Lower leg skin (tissue), 3 donors: ENCODE measurements at regions not wholly inside any gene's neighbourhood (a gene's known extent, or its start where the extent isn't known, plus 50 kb on each side); places are given as distances from the start of the nearest gene placed in this dataset.

Experiments
- POLR2A ChIP-seq, 2 donors: fragments of 450-650 bp; IDR thresholded peaks; one replicate each; pipeline ENCODE4 v1.6.1; 2016 to 2017; ENCODE audit warnings: antibody characterized with exemption in 2 of 2, mild to moderate bottlenecking in 1 of 2, moderate library complexity in 1 of 2
- TF ChIP-seq, protein P1 (sequence below), 3 donors: fragments of 450-650 bp; IDR thresholded peaks; one replicate each; pipeline ENCODE4 v1.5.1; 2016; ENCODE audit warnings: antibody characterized with exemption in 3 of 3, mild to moderate bottlenecking in 3 of 3, moderate library complexity in 2 of 3

DNA sequence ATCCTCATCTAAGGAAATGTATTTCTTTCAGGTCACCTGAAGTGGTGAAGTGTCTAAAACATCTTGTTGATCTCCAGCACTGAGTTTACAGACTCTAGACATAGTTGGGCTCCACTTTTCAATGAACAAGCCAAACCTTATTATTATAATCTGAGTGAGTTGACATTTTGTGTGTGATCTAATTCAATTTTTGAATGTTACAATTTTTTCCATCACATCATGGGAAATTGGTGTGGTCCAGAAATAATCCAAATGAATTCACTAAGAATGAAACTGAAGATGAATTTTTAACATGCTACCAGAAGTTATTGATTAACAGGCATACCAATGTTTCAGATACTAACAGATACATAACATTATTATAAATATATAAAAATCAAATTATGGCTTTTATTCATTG, 75.6 kb upstream of the EFEMP1 start:
- TF ChIP-seq, protein P1, sequence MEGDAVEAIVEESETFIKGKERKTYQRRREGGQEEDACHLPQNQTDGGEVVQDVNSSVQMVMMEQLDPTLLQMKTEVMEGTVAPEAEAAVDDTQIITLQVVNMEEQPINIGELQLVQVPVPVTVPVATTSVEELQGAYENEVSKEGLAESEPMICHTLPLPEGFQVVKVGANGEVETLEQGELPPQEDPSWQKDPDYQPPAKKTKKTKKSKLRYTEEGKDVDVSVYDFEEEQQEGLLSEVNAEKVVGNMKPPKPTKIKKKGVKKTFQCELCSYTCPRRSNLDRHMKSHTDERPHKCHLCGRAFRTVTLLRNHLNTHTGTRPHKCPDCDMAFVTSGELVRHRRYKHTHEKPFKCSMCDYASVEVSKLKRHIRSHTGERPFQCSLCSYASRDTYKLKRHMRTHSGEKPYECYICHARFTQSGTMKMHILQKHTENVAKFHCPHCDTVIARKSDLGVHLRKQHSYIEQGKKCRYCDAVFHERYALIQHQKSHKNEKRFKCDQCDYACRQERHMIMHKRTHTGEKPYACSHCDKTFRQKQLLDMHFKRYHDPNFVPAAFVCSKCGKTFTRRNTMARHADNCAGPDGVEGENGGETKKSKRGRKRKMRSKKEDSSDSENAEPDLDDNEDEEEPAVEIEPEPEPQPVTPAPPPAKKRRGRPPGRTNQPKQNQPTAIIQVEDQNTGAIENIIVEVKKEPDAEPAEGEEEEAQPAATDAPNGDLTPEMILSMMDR (IDR thresholded peaks at IDR 0.05), result no peak
- no peak for TF ChIP-seq POLR2A (IDR thresholded peaks at IDR 0.05)
